Fibroblast of lung (primary cell): ENCODE measurements at regions not wholly inside any gene's neighbourhood (a gene's known extent, or its start where the extent isn't known, plus 50 kb on each side); places are given as distances from the start of the nearest gene placed in this dataset.

Experiments used
- CTCF ChIP-seq, 2 donors: IDR thresholded peaks in 1 of 2; conservative IDR thresholded peaks in 1 of 2; 1 replicate in 1 of 2; 2 replicates in 1 of 2; pipeline ENCODE4 v1.5.1; 2011 to 2012; ENCODE audit warnings: low read length in 2 of 2, control low read depth in 1 of 2, inconsistent platforms in 1 of 2, low read depth in 1 of 2, mild to moderate bottlenecking in 1 of 2
- EZH2 ChIP-seq: IDR thresholded peaks from 2 replicates; pipeline ENCODE4 v1.5.1; 2012; ENCODE audit warnings: low read length, control low read depth, mild to moderate bottlenecking; ENCODE audit errors: missing control alignments

GRCh38 chr1:80722611-80723010 lies 1078.1 kb upstream of the ADGRL2 start:
- TF ChIP-seq CTCF (conservative IDR thresholded peaks at IDR 0.05 in 1 of 2, IDR thresholded peaks at IDR 0.05 in 1 of 2; ENCODE audit: low read depth in 1 of 2, low read length in 2 of 2) = no peak
- no peak for TF ChIP-seq EZH2
